Neural progenitor cell (in vitro differentiated cells): ENCODE measurements at regions not wholly inside any gene's neighbourhood (a gene's known extent, or its start where the extent isn't known, plus 50 kb on each side); places are given as distances from the start of the nearest gene placed in this dataset.

Experiments used
- DNase-seq: peaks from one replicate; pipeline ENCODE4 v3.0.0-alpha.2; 2016; ENCODE audit warnings: low spot score
- H2AFZ ChIP-seq: fragments of 200-600 bp; sonication (generic); replicated peaks from 2 replicates; pipeline ENCODE4 v1.6.1; 2016; ENCODE audit warnings: antibody characterized with exemption
- H3F3A ChIP-seq: fragments of 200-600 bp; sonication (generic); 2 replicates; pipeline ENCODE4 v1.6.1; 2016; ENCODE audit warnings: antibody characterized with exemption, low read depth
- H3K27ac ChIP-seq: fragments of 200-600 bp; sonication (generic); 2 replicates; pipeline ENCODE4 v1.5.1; 2016; ENCODE audit warnings: mild to moderate bottlenecking
- H3K27me3 ChIP-seq: fragments of 200-600 bp; sonication (generic); 2 replicates; pipeline ENCODE4 v1.6.1; 2016; ENCODE audit warnings: mild to moderate bottlenecking, moderate library complexity
- H3K36me3 ChIP-seq: fragments of 200-600 bp; sonication (generic); 2 replicates; pipeline ENCODE4 v1.5.1; 2016
- H3K4me1 ChIP-seq: fragments of 200-600 bp; sonication (generic); 2 replicates; pipeline ENCODE4 v1.6.1; 2016; ENCODE audit warnings: mixed run types
- H3K4me2 ChIP-seq: fragments of 200-600 bp; sonication (generic); 2 replicates; pipeline ENCODE4 v1.6.1; 2016
- H3K4me3 ChIP-seq: fragments of 200-600 bp; sonication (generic); 2 replicates; pipeline ENCODE4 v1.5.1; 2016
- H3K79me2 ChIP-seq: fragments of 200-600 bp; sonication (generic); 2 replicates; pipeline ENCODE4 v1.6.1; 2016; ENCODE audit warnings: low read depth
- H3K9ac ChIP-seq: fragments of 200-600 bp; sonication (generic); 2 replicates; pipeline ENCODE4 v1.6.1; 2016
- H3K9me3 ChIP-seq: fragments of 200-600 bp; sonication (generic); 2 replicates; pipeline ENCODE4 v1.5.1; 2016; ENCODE audit warnings: low read depth
- H4K20me1 ChIP-seq: fragments of 200-600 bp; sonication (generic); 2 replicates; pipeline ENCODE4 v1.6.1; 2016; ENCODE audit warnings: low read depth
- H3K27ac Mint-ChIP-seq: 3 replicates; pipeline ENCODE4 v1.8.0; 2021; ENCODE audit warnings: mixed read lengths
- H3K27me3 Mint-ChIP-seq: 2 replicates; pipeline ENCODE4 v1.8.0; 2022; ENCODE audit warnings: low read depth, mild to moderate bottlenecking, inconsistent platforms, moderate library complexity, mixed read lengths; ENCODE audit not compliant: insufficient read depth
- H3K36me3 Mint-ChIP-seq: 3 replicates; pipeline ENCODE4 v1.8.0; 2021; ENCODE audit warnings: mixed read lengths
- H3K4me1 Mint-ChIP-seq: 3 replicates; pipeline ENCODE4 v1.8.0; 2021; ENCODE audit warnings: mixed read lengths
- H3K4me3 Mint-ChIP-seq: 3 replicates; pipeline ENCODE4 v1.8.0; 2021; ENCODE audit warnings: mild to moderate bottlenecking, moderate library complexity, mixed read lengths
- H3K9me3 Mint-ChIP-seq: 3 replicates; pipeline ENCODE4 v1.8.0; 2020; ENCODE audit warnings: mixed read lengths
- CTCF ChIP-seq: fragments of 200-600 bp; sonication (generic); IDR thresholded peaks from 2 replicates; pipeline ENCODE4 v1.5.1; 2017; ENCODE audit warnings: antibody characterized with exemption, mild to moderate bottlenecking
- EZH2 ChIP-seq: fragments of 200-600 bp; sonication (generic); IDR thresholded peaks from 2 replicates; pipeline ENCODE4 v1.6.1; 2017; ENCODE audit warnings: antibody characterized with exemption, mild to moderate bottlenecking, moderate library complexity
- EZH2phosphoT487 ChIP-seq: fragments of 200-600 bp; sonication (generic); IDR thresholded peaks from 2 replicates; pipeline ENCODE4 v1.6.1; 2017; ENCODE audit warnings: antibody characterized with exemption

DNA sequence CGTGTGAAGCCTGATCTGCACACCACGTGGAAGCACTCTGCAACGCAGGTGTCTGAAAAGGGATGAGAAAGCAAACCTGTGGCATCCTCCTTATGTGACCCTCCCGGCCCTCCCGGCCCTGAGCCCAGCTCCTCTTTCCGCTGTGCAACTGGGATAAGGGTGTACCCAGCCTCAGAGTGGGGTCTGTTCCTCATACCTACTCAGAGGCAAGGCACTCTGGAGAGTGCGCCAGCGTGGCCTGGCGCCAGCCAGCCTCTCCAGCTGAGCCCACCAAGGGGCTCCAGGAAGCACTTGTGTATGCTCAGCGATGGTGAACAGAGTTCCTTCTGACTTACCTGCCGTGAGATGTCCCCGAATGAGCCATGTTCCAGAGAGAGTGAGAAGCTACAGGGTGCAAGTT, 102.8 kb downstream of the IRX1 start:
- H3K27ac Mint-ChIP-seq = no peak overlapping the region
- H3K4me1 Mint-ChIP-seq = peaks cover 2% of the 10 kb centered on the region
- Histone ChIP-seq H3K4me2 (no peak overlapping the region), H3K4me3 (no peak overlapping the region), H2AFZ (no peak overlapping the region), H3K27ac (no peak overlapping the region), H3F3A (no peaks in the 10 kb centered on the region), H3K9ac (no peak overlapping the region), H3K27me3 (no peaks in the 10 kb centered on the region), H3K4me1 (no peaks in the 10 kb centered on the region), H4K20me1 (no peaks in the 10 kb centered on the region), H3K36me3 (no peaks in the 10 kb centered on the region), H3K9me3 (no peaks in the 10 kb centered on the region), H3K79me2 (no peaks in the 10 kb centered on the region)
- TF ChIP-seq CTCF = no peak
- TF ChIP-seq EZH2phosphoT487 = no peak
- TF ChIP-seq EZH2 = no peak
- peaks cover 2% of the 10 kb centered on the region for H3K27me3 Mint-ChIP-seq
- H3K9me3 Mint-ChIP-seq = peaks cover 13% of the 10 kb centered on the region
- no peak for DNase-seq
- no peak overlapping the region for H3K4me3 Mint-ChIP-seq
- H3K36me3 Mint-ChIP-seq = no peaks in the 10 kb centered on the region

GRCh38 chr5:3701694-3702093, 106.1 kb downstream of the IRX1 start:
- Mint-ChIP-seq H3K4me3 (no peak overlapping the region), H3K36me3 (no peaks in the 10 kb centered on the region), H3K27ac (no peak overlapping the region), H3K9me3 (peaks cover 5% of the 10 kb centered on the region), H3K27me3 (peaks cover 2% of the 10 kb centered on the region), H3K4me1 (no peaks in the 10 kb centered on the region)
- Histone ChIP-seq H4K20me1 (no peaks in the 10 kb centered on the region), H3K4me2 (no peak overlapping the region), H3F3A (no peaks in the 10 kb centered on the region), H3K9ac (no peak overlapping the region), H3K9me3 (no peaks in the 10 kb centered on the region), H3K79me2 (no peaks in the 10 kb centered on the region), H3K4me1 (no peaks in the 10 kb centered on the region), H3K4me3 (no peak overlapping the region), H3K27me3 (no peaks in the 10 kb centered on the region), H2AFZ (no peak overlapping the region), H3K27ac (no peak overlapping the region), H3K36me3 (no peaks in the 10 kb centered on the region)
- TF ChIP-seq CTCF (no peak), EZH2 (no peak), EZH2phosphoT487 (no peak)
- no peak for DNase-seq

DNA sequence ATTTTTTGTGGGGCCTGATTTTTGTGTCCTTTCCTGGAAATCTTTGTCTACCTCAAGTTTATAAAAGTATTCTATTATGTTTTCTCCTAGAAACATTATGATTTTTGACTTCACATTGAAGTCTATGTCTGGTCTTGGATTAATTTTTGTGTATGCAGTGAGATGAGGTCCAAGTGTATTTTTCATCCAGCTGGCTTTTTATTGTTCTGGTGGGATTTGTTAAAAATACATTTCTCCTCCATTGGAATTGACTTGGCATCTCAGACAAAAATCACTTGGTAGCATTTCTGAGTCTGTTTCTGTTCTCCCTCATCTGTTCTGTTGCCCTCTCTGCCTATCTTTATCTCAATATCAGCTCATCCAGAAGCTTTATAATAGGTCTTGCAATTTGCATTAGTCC, 109.0 kb downstream of the IRX1 start:
- TF ChIP-seq EZH2phosphoT487 (no peak), CTCF (no peak), EZH2 (no peak)
- H3K36me3 Mint-ChIP-seq = no peaks in the 10 kb centered on the region
- Histone ChIP-seq H3K9me3 (no peaks in the 10 kb centered on the region), H3K4me2 (no peak overlapping the region), H2AFZ (no peak overlapping the region), H3K4me1 (peaks cover 11% of the 10 kb centered on the region), H3F3A (peaks cover 11% of the 10 kb centered on the region), H3K27me3 (no peaks in the 10 kb centered on the region), H3K9ac (no peak overlapping the region), H4K20me1 (no peaks in the 10 kb centered on the region), H3K27ac (no peak overlapping the region), H3K4me3 (no peak overlapping the region), H3K79me2 (no peaks in the 10 kb centered on the region), H3K36me3 (no peaks in the 10 kb centered on the region)
- DNase-seq = no peak
- no peak overlapping the region for H3K27ac Mint-ChIP-seq
- H3K27me3 Mint-ChIP-seq = peaks cover 2% of the 10 kb centered on the region
- no peak overlapping the region for H3K4me3 Mint-ChIP-seq
- H3K9me3 Mint-ChIP-seq = peaks cover 5% of the 10 kb centered on the region
- peaks cover 6% of the 10 kb centered on the region for H3K4me1 Mint-ChIP-seq
